ENCODE measurements at regions not wholly inside any gene's neighbourhood (a gene's known extent, or its start where the extent isn't known, plus 50 kb on each side); places are given as distances from the start of the nearest gene placed in this dataset.
"Not testable (repeated sequence)": the region's sequence is repeated elsewhere in the genome, so short reads cannot be mapped to it uniquely, and the experiment has no call there.

- FAIRE-seq (no peak), DNase-seq (ENCODE audit: low read depth) (no peak)
- Histone ChIP-seq H3K4me2 (ENCODE audit: low read length) (no peak overlapping the region), H3K9me3 (ENCODE audit: insufficient read depth, low read depth, low read length) (no peaks in the 10 kb centered on the region), H3K27me3 (ENCODE audit: insufficient read depth, low read length) (no peaks in the 10 kb centered on the region), H3K27ac (ENCODE audit: low read depth, low read length) (no peak overlapping the region), H3K36me3 (ENCODE audit: insufficient read depth, low read length) (no peaks in the 10 kb centered on the region), H3K4me3 (ENCODE audit: insufficient read depth, low read depth, low read length) (no peak overlapping the region), H3K9ac (ENCODE audit: low read length) (no peak overlapping the region), H4K20me1 (ENCODE audit: insufficient read depth, low read length) (no peaks in the 10 kb centered on the region), H2AFZ (ENCODE audit: low read depth, low read length) (no peak overlapping the region), H3K4me1 (ENCODE audit: insufficient read depth, low read length) (no peaks in the 10 kb centered on the region), H3K79me2 (ENCODE audit: insufficient read depth, low read length) (no peaks in the 10 kb centered on the region)
- Mint-ChIP-seq H3K27ac (ENCODE audit: unreplicated experiment) (no peak overlapping the region), H3K4me1 (ENCODE audit: low read depth, unreplicated experiment) (no peaks in the 10 kb centered on the region), H3K9me3 (ENCODE audit: unreplicated experiment) (peaks cover 2% of the 10 kb centered on the region), H3K36me3 (ENCODE audit: low read depth, unreplicated experiment) (no peaks in the 10 kb centered on the region), H3K4me3 (ENCODE audit: unreplicated experiment) (no peak overlapping the region), H3K27me3 (ENCODE audit: low read depth, unreplicated experiment) (no peaks in the 10 kb centered on the region)
- TF ChIP-seq, protein P1, sequence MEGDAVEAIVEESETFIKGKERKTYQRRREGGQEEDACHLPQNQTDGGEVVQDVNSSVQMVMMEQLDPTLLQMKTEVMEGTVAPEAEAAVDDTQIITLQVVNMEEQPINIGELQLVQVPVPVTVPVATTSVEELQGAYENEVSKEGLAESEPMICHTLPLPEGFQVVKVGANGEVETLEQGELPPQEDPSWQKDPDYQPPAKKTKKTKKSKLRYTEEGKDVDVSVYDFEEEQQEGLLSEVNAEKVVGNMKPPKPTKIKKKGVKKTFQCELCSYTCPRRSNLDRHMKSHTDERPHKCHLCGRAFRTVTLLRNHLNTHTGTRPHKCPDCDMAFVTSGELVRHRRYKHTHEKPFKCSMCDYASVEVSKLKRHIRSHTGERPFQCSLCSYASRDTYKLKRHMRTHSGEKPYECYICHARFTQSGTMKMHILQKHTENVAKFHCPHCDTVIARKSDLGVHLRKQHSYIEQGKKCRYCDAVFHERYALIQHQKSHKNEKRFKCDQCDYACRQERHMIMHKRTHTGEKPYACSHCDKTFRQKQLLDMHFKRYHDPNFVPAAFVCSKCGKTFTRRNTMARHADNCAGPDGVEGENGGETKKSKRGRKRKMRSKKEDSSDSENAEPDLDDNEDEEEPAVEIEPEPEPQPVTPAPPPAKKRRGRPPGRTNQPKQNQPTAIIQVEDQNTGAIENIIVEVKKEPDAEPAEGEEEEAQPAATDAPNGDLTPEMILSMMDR (IDR thresholded peaks at IDR 0.05; ENCODE audit: insufficient read depth, low read depth, low read length), result no peak
- TF ChIP-seq EZH2 (IDR thresholded peaks at IDR 0.05; ENCODE audit: insufficient read depth, low read length), result no peak
These were observed 666.0 kb upstream of the RAG2 start for GRCh38 chr11:37264060-37264459.

DNA sequence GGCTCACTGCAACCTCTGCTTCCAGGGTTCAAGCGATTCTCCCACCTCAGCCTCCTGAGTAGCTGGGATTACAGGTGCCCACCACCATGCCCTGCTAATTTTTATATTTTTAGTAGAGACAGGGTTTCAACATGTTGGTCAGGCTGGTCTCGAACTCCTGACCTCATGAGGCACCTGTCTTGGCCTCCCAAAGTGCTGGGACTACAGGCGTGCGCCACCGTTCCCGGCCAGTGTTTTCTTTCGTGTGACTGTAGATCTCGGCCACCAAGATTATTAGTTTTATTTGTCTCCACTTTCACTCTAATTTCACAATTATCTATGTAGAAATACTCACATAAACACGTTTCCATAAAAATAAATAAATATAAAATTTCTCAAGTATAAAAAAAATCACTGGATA is 665.4 kb upstream of the RAG2 start:
- not testable (repeated sequence) for H3K36me3 Mint-ChIP-seq (ENCODE audit: low read depth, unreplicated experiment); H3K36me3 ChIP-seq (ENCODE audit: insufficient read depth, low read length); H3K27me3 Mint-ChIP-seq (ENCODE audit: low read depth, unreplicated experiment); H2AFZ ChIP-seq (ENCODE audit: low read depth, low read length); H3K79me2 ChIP-seq (ENCODE audit: insufficient read depth, low read length); H3K27ac Mint-ChIP-seq (ENCODE audit: unreplicated experiment); H3K4me3 ChIP-seq (ENCODE audit: insufficient read depth, low read depth, low read length); H4K20me1 ChIP-seq (ENCODE audit: insufficient read depth, low read length); H3K4me3 Mint-ChIP-seq (ENCODE audit: unreplicated experiment); H3K4me1 Mint-ChIP-seq (ENCODE audit: low read depth, unreplicated experiment); H3K27ac ChIP-seq (ENCODE audit: low read depth, low read length); DNase-seq (ENCODE audit: low read depth); FAIRE-seq; H3K9me3 ChIP-seq (ENCODE audit: insufficient read depth, low read depth, low read length); H3K27me3 ChIP-seq (ENCODE audit: insufficient read depth, low read length); H3K4me1 ChIP-seq (ENCODE audit: insufficient read depth, low read length); H3K4me2 ChIP-seq (ENCODE audit: low read length); H3K9ac ChIP-seq (ENCODE audit: low read length); H3K9me3 Mint-ChIP-seq (ENCODE audit: unreplicated experiment)

DNA sequence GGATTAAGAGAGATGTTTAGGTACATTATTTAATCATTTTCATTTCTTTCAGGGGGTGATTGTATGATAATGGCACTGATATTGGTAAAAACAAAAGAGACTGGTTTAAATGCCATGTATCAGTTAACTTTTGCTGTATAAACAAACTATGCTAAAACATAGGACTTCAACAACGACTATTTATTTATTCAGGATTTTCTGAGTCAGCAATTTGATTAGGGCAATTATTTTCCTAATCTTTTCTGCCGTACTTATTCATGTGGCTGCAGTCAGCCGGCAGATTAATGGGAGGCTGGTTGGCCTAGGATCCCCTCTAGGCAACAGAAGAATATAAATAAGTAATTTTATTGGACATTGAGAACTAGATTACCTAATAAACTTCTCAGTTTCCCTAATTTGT is 661.7 kb upstream of the RAG2 start:
- H3K27me3 Mint-ChIP-seq (ENCODE audit: low read depth, unreplicated experiment), result no peaks in the 10 kb centered on the region
- no peaks in the 10 kb centered on the region for H3K36me3 Mint-ChIP-seq (ENCODE audit: low read depth, unreplicated experiment)
- no peak overlapping the region for H3K4me2 ChIP-seq (ENCODE audit: low read length)
- H2AFZ ChIP-seq (ENCODE audit: low read depth, low read length), result no peak overlapping the region
- FAIRE-seq (no peak), DNase-seq (ENCODE audit: low read depth) (no peak)
- H3K27ac ChIP-seq (ENCODE audit: low read depth, low read length), result no peak overlapping the region
- TF ChIP-seq, protein P1 (IDR thresholded peaks at IDR 0.05; ENCODE audit: insufficient read depth, low read depth, low read length), result no peak
- TF ChIP-seq EZH2 (IDR thresholded peaks at IDR 0.05; ENCODE audit: insufficient read depth, low read length), result no peak
- no peaks in the 10 kb centered on the region for H3K36me3 ChIP-seq (ENCODE audit: insufficient read depth, low read length)
- no peak overlapping the region for H3K4me3 Mint-ChIP-seq (ENCODE audit: unreplicated experiment)
- H3K27me3 ChIP-seq (ENCODE audit: insufficient read depth, low read length), result no peaks in the 10 kb centered on the region
- no peak overlapping the region for H3K9ac ChIP-seq (ENCODE audit: low read length)
- H4K20me1 ChIP-seq (ENCODE audit: insufficient read depth, low read length), result no peaks in the 10 kb centered on the region
- no peaks in the 10 kb centered on the region for H3K4me1 Mint-ChIP-seq (ENCODE audit: low read depth, unreplicated experiment)
- no peaks in the 10 kb centered on the region for H3K79me2 ChIP-seq (ENCODE audit: insufficient read depth, low read length)
- no peak overlapping the region for H3K4me3 ChIP-seq (ENCODE audit: insufficient read depth, low read depth, low read length)
- no peaks in the 10 kb centered on the region for H3K9me3 ChIP-seq (ENCODE audit: insufficient read depth, low read depth, low read length)
- H3K27ac Mint-ChIP-seq (ENCODE audit: unreplicated experiment), result no peak overlapping the region
- no peaks in the 10 kb centered on the region for H3K4me1 ChIP-seq (ENCODE audit: insufficient read depth, low read length)
- peaks cover 1% of the 10 kb centered on the region for H3K9me3 Mint-ChIP-seq (ENCODE audit: unreplicated experiment)
